ENCODE measurements at regions not wholly inside any gene's neighbourhood (a gene's known extent, or its start where the extent isn't known, plus 50 kb on each side); places are given as distances from the start of the nearest gene placed in this dataset.
"Not testable (repeated sequence)": the region's sequence is repeated elsewhere in the genome, so short reads cannot be mapped to it uniquely, and the experiment has no call there.

DNA sequence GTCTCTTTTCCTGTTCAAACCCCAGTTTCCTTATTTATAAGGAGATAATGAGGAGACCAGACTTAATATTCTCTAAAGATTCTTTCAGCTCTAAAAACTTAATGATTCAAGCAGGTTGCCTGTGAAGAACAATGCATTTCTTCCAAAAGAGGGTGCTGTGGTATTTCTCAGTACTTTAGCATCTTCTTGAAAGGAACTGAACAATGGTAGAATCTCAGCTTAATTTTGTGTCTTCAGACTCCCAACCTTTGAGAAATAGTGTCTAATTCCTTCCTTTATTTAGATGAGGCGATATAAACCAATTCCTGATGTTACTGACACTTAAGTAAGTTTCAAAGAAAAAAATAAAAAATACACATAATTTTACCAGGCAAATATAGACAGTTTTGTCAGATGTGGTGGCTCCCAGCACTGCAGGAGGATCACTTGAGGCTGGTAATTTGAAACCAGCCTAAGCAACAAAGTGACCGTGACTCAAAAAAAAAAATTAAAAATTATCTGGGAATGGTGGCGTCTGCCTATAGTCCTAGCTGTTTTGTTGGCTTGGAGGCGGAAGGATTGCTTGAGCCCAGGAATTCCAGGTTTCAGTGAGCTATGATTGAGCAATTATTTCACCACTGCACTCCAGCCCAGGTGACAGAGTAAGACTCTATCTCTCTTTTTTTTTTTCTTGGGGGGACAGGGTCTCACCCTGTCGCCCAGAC is 76.9 kb upstream of the PSMA6 start:
- peak; percentile 6 to 41 for DNase-seq
- TF ChIP-seq POLR2A (IDR thresholded peaks at IDR 0.05; ENCODE audit: low read length) (no peak), GATA1 (IDR thresholded peaks at IDR 0.05; ENCODE audit: low read depth, low read length) (no peak)

DNA sequence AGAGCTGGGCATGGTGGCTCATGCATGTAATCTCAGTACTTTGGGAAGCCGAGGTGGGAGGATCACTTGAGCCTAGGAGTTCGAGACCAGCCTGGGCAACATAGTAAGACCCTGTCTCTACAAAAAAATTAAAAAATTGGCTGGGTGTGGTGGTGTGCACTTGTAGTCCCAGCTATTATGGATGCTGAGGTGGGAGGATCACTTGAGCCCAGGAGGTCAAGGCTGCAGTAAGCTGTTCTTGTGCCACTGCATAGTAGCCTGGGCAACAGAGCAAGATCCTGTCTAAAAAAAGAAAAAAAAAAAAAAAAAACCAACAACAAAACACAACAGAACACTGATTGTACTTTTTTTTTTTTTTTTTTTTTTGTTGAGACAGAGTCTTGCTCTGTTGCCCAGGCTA is 74.0 kb upstream of the PSMA6 start:
- DNase-seq, result not testable (repeated sequence)

DNA sequence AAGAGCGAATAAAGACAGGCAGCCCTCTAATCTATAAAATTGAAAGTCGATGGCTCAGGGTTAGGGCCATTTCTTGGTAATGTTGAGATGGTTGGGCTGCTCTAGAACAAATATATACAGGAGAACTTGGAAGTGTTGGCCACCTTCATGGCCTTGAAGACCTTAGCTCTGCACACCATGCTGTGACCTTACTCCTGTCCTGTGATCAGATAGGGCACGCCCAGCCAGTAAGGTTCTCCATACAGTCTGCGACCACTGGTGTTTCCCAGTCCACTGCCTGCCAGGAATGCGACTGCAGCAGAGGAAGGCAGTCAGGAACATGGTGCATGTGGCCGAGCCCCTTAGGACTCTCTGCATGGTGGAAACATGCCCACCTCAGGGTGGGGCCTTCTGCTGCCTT is 73.2 kb upstream of the PSMA6 start:
- DNase-seq, result no peak
- TF ChIP-seq POLR2A (IDR thresholded peaks at IDR 0.05; ENCODE audit: low read length) (no peak), GATA1 (IDR thresholded peaks at IDR 0.05; ENCODE audit: low read depth, low read length) (no peak)

DNA sequence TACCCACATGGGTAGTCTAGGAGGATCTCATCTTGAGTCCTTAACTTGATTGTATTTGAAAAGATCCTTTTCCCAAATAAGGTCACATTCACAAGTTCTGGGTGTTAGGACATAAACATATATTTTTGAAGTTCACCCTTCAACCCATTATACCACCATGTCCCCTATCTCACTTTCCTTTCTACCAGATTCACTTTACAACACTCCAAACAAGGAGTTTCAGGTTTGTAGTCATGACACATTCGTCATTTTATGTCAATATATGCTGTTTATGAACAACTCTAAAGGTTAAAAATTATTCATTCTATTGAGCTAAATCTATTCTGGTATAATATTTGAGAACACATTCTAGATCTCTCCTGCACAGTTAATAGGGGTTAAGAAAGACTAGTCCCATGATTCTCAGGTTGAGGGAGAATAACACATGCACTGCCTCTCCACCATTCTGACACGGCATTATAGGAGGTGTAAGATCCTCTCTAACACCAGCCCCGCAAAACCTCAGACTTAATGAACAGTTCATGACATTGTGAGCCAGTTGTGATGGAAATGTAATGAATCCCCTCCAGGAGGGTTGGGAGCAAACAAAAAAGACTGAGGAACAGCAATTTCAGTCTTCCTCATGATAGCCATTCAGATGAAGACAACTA is 72.0 kb upstream of the PSMA6 start:
- DNase-seq, result no peak
- no peak for TF ChIP-seq POLR2A (IDR thresholded peaks at IDR 0.05; ENCODE audit: low read length)
- TF ChIP-seq GATA1 (IDR thresholded peaks at IDR 0.05; ENCODE audit: low read depth, low read length), result no peak

DNA sequence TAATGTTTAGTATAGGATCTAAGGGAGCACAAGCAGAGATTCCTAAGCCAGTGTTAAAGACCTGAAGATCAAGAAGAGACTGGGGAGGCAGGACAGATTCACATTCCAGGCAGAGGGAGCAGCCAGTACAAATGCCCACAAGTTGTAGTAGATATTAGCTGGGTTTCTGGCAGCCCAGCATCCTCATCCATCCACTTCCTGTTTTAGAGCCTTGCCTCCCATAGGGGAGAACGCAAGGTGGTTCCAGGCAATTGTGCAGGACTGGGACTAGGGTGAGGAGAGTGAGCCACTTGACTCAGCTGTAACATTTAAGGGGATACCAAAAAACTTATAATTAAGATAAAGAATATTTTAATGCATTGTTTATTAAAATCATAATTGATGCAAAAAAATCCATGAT is 71.3 kb upstream of the PSMA6 start:
- TF ChIP-seq GATA1 (IDR thresholded peaks at IDR 0.05; ENCODE audit: low read depth, low read length), result no peak
- no peak for TF ChIP-seq POLR2A (IDR thresholded peaks at IDR 0.05; ENCODE audit: low read length)
- DNase-seq, result no peak

DNA sequence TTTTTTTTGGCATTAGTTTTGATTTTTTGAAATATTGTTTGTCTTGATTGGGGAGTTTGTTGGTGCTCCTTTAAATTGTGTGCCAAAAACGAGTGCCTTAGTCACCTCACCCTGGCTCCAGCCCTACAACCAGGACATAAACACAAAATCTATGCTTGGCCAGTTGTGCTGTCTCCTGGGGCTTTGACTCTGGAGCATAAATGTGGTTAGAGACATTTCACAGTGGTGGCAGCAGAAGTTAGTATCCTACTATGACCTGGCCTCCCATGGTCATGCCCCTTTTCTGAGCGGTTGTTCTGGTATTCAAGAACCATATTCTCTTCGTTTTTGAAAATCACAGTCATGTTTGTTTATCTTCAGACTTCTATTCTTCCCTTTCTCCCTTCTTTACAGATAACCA is 70.7 kb upstream of the PSMA6 start:
- no peak for TF ChIP-seq GATA1 (IDR thresholded peaks at IDR 0.05; ENCODE audit: low read depth, low read length)
- TF ChIP-seq POLR2A (IDR thresholded peaks at IDR 0.05; ENCODE audit: low read length), result no peak
- no peak for DNase-seq

DNA sequence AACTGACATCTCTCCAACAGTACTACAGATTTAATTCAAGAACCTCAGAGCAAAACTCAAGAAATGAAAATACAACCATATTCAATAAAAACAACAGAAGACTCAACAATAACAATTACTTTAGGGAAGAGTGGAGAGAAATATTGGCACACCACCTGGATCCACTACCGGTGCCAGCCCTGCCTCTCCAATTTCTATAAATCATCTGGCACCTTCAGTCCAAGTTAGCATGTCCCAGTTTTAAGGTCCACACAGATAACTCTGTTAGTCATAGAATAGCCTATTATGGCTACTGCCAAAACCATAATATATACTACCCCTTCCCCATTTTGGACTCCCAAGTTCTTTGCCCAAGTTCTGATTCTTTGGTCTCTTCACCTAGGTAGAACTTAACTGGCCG is 69.9 kb upstream of the PSMA6 start:
- no peak for TF ChIP-seq POLR2A (IDR thresholded peaks at IDR 0.05; ENCODE audit: low read length)
- no peak for TF ChIP-seq GATA1 (IDR thresholded peaks at IDR 0.05; ENCODE audit: low read depth, low read length)
- DNase-seq, result no peak

DNA sequence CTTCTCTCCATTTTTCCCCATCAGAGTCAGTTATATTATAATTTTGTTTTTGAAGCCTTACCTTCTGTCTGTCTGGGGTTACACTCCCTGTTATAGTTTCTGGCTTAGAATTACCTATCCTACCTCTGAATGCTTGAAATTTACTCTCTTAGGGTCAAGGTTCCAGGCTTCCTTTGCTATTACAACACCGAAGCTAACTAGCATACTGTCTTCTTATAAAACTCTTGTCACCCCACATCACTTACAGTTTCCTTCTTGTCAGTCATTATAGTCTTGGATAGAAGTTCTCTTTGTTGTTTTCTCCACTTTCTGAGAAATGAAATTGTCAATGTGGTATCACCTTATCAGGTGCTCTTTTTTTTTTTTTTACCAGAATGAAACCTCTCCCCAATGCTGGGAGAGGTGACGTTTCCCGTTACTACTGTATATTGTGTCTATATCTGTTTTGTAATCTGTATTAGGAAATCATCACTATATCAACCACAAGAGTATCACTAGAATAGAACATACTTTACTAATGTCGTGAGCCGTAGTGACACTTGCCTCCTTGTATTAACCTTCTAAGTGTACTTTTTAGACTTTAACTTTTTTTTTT is 69.2 kb upstream of the PSMA6 start:
- TF ChIP-seq POLR2A (IDR thresholded peaks at IDR 0.05; ENCODE audit: low read length) (no peak), GATA1 (IDR thresholded peaks at IDR 0.05; ENCODE audit: low read depth, low read length) (no peak)
- DNase-seq, result no peak

DNA sequence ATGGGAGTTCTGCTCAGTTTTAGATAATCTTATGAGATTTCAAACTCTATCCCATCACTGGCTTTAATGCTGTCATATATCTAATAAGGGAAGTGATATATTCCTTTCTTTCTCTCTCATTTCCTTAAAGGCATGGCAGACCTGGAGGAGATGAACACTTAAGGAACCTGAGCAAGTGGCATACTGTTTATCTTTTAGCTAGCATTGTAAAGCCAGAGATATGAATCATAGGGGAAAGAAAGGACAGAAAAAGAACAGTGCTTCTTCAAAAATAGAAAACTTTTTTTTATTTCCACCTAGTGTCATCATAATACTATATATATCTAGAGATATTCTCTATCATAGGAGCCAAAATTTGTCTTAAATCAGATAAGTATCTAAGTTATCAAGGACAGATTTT is 68.3 kb upstream of the PSMA6 start:
- TF ChIP-seq POLR2A (IDR thresholded peaks at IDR 0.05; ENCODE audit: low read length), result no peak
- TF ChIP-seq GATA1 (IDR thresholded peaks at IDR 0.05; ENCODE audit: low read depth, low read length), result no peak
- DNase-seq, result no peak

DNA sequence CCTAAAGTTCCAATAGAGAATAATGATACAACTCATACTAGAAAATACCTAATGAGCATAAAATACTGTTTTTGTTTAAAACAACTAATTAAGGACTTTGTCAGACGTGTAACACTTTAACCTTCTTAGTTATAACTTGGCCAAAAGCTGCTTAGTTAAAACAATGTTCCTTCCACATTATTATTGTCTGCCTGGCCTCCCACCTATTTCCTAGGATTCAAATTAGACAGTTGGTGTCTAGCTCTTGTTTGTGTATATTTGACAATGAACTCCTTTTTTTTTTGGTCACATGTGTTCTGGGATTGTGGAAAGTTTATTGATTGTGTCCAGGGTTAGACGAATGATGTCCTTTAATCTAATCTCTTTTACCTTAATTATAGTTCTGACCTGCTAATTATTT is 67.6 kb upstream of the PSMA6 start:
- DNase-seq, result no peak
- no peak for TF ChIP-seq POLR2A (IDR thresholded peaks at IDR 0.05; ENCODE audit: low read length)
- no peak for TF ChIP-seq GATA1 (IDR thresholded peaks at IDR 0.05; ENCODE audit: low read depth, low read length)

DNA sequence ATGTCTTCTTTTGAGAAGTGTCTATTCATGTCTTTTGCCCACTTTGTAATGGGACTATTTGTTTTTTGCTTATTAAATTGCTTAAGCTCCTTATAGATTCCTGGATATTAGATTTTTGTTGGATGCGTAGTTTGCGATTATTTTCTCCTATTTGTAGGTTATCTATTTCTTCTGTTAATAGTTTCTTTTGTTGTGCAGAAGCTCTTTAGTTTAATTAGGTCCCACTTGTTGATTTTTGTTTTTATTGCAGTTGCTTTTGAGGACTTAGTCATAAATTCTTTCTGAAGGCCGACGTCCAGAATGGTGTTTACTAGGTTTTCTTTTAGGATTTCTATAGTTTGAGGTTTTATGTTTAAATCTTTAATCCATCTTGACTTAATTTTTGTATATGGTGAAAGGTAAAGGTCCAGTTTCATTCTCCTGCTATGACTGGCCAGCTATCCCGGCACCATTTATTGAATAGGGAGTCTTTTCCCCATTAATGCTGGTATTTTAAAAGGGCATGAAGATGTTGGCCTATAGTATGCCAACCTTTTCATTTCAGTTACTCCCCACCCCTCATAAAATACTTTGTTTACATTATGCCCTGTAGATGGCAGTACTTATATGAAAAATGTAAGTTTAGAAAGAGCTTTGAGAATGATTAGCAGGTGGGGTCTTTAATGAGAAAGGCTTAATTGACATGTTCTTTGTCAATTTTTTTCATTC is 62.9 kb upstream of the PSMA6 start:
- TF ChIP-seq POLR2A (IDR thresholded peaks at IDR 0.05; ENCODE audit: low read length) (no peak), GATA1 (IDR thresholded peaks at IDR 0.05; ENCODE audit: low read depth, low read length) (no peak)
- peak; percentile 25 to 41 for DNase-seq

DNA sequence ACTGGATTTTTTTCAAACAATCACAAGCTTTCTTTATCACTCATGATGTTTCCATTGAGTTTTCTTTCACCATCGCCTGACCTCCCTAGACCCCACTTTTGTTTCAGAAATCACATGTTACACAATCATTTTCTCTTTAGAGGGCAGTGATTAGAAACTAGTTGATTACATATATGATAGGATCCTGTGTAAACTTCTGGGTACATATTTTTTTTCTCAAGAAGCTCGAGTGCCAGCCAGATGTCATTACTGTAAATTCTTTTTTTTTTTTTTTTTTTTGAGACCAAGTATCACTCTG is 62.4 kb upstream of the PSMA6 start:
- TF ChIP-seq POLR2A (IDR thresholded peaks at IDR 0.05; ENCODE audit: low read length) (no peak), GATA1 (IDR thresholded peaks at IDR 0.05; ENCODE audit: low read depth, low read length) (no peak)
- DNase-seq, result no peak

DNA sequence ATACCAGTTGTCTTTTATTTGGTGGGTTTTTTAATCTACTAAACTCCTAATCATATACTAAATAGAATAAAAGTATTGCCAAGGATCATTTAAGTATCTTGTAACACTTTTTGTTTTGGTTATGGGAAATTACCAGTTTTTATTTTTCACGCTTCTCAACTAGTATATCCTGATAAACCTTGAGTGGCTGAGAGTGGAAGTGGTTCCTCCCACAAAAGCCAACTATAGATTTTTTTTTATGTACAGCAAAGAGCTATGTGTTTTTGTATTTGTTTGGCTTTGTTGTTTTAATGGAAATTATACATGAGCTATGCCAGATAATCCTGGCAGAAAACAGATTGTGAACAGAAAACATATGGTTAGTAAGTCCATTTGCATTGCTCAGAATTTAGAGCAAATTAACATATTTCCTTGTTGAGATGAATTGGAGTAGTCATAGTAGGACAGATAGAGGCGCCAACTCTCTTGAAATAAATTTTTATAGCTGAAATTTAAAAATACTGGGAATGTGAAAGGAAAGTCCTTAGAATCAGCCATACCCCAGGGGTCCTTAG is 60.9 kb upstream of the PSMA6 start:
- TF ChIP-seq GATA1 (IDR thresholded peaks at IDR 0.05; ENCODE audit: low read depth, low read length), result no peak
- no peak for TF ChIP-seq POLR2A (IDR thresholded peaks at IDR 0.05; ENCODE audit: low read length)
- no peak for DNase-seq

DNA sequence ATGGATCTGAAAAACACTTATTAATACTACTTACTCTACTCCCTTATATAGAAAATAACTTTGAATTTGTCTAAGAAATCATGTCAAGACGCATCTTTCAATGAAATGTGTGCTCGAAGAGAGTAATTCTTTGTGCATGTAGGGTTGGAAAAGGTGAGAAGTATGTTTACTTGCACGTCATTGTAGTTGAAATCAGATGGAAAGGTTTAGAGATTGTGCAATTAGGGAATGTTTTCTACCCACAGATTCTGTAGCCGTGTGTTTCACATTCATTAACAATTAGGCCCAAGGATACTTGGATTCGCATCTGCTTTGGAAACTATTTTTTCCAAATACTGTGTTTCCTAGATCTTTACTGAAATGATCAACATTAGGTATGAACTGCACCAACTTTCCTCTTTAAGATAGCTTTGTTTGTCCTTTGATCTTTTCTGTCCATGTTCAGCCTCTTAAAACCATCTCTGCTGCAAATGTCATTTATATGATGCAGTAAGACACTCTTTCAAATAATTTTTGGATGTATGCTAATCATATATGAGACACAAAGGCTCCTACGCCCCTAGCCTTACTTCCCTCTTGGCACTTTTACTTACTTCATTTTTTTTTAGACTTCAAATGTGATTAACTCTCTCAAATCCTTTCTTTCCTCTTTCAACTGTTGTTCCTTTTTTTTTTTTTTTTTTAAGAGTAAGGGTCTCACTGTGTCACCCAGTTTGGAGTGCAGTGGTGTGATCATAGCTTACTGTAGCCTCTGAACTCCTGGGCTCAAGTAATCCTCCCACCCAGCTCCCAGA is 58.0 kb upstream of the PSMA6 start:
- DNase-seq, result no peak
- TF ChIP-seq POLR2A (IDR thresholded peaks at IDR 0.05; ENCODE audit: low read length), result no peak
- TF ChIP-seq GATA1 (IDR thresholded peaks at IDR 0.05; ENCODE audit: low read depth, low read length), result no peak
